Ishikawa (cell line): ENCODE measurements at regions not wholly inside any gene's neighbourhood (a gene's known extent, or its start where the extent isn't known, plus 50 kb on each side); places are given as distances from the start of the nearest gene placed in this dataset.

Experiments
- CEBPB ChIP-seq: IDR thresholded peaks from 2 replicates; pipeline ENCODE4 v1.6.1; 2012
- CREB1 ChIP-seq: IDR thresholded peaks from 2 replicates; pipeline ENCODE4 v1.6.1; 2012; ENCODE audit warnings: low read depth
- EGR1 ChIP-seq: IDR thresholded peaks from 2 replicates; pipeline ENCODE4 v1.6.1; 2012
- EP300 ChIP-seq: IDR thresholded peaks from 2 replicates; pipeline ENCODE4 v1.6.1; 2012; ENCODE audit warnings: borderline replicate concordance
- FOXM1 ChIP-seq: IDR thresholded peaks from 2 replicates; pipeline ENCODE4 v1.6.1; 2012; ENCODE audit warnings: low read depth, borderline replicate concordance
- NFIC ChIP-seq: IDR thresholded peaks from 2 replicates; pipeline ENCODE4 v1.6.1; 2012
- RAD21 ChIP-seq: IDR thresholded peaks from 2 replicates; pipeline ENCODE4 v1.6.1; 2012; ENCODE audit warnings: low read depth
- TAF1 ChIP-seq: IDR thresholded peaks from 2 replicates; pipeline ENCODE4 v1.6.1; 2012; ENCODE audit warnings: low read depth, mild to moderate bottlenecking
- TCF12 ChIP-seq: IDR thresholded peaks from 2 replicates; pipeline ENCODE4 v1.6.1; 2012; ENCODE audit warnings: low read depth
- TEAD4 ChIP-seq: IDR thresholded peaks from 2 replicates; pipeline ENCODE4 v1.6.1; 2012
- YY1 ChIP-seq: IDR thresholded peaks from 2 replicates; pipeline ENCODE4 v1.6.1; 2012; ENCODE audit warnings: low read depth
- ZBTB7A ChIP-seq: IDR thresholded peaks from 2 replicates; pipeline ENCODE4 v1.6.1; 2012; ENCODE audit warnings: low read depth
- TF ChIP-seq, protein P1 (sequence below): IDR thresholded peaks from 2 replicates; pipeline ENCODE4 v1.6.1; 2012
- TF ChIP-seq, protein P2 (sequence below): IDR thresholded peaks from 2 replicates; pipeline ENCODE4 v1.6.1; 2012; ENCODE audit warnings: low read depth, mild to moderate bottlenecking
- TF ChIP-seq, protein P3 (sequence below): IDR thresholded peaks from 2 replicates; pipeline ENCODE4 v1.6.1; 2012

DNA sequence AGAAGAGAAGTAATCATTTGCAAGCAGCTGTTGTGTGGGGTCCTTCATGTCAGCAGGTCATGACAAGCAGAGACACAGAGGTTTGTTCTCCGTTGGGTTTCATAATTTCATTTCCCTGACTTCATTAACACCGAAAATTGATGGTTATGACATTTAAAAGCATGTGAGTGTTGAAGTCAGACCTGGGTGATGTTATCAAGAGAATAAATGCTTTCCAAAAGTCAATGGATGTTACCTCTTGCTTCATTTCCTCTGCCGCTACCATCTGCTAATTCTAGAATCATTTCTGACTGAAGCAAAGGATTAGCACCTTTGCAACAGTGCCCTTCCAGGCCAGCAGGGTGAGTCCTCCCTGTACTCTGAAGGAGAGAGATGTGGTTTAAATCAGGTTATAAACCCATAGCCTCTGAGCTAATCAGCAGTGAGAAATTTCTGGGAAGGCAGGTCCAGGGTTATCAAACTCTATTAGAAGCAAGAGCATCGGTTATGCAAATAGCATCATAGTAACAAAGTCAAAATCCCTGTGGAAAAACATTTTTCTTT lies 446.2 kb downstream of the PIK3C3 start:
- TF ChIP-seq, protein P1, sequence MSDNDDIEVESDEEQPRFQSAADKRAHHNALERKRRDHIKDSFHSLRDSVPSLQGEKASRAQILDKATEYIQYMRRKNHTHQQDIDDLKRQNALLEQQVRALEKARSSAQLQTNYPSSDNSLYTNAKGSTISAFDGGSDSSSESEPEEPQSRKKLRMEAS: no peak
- TF ChIP-seq RAD21 (no peak), TAF1 (no peak), FOXM1 (no peak)
- TF ChIP-seq, protein P2, sequence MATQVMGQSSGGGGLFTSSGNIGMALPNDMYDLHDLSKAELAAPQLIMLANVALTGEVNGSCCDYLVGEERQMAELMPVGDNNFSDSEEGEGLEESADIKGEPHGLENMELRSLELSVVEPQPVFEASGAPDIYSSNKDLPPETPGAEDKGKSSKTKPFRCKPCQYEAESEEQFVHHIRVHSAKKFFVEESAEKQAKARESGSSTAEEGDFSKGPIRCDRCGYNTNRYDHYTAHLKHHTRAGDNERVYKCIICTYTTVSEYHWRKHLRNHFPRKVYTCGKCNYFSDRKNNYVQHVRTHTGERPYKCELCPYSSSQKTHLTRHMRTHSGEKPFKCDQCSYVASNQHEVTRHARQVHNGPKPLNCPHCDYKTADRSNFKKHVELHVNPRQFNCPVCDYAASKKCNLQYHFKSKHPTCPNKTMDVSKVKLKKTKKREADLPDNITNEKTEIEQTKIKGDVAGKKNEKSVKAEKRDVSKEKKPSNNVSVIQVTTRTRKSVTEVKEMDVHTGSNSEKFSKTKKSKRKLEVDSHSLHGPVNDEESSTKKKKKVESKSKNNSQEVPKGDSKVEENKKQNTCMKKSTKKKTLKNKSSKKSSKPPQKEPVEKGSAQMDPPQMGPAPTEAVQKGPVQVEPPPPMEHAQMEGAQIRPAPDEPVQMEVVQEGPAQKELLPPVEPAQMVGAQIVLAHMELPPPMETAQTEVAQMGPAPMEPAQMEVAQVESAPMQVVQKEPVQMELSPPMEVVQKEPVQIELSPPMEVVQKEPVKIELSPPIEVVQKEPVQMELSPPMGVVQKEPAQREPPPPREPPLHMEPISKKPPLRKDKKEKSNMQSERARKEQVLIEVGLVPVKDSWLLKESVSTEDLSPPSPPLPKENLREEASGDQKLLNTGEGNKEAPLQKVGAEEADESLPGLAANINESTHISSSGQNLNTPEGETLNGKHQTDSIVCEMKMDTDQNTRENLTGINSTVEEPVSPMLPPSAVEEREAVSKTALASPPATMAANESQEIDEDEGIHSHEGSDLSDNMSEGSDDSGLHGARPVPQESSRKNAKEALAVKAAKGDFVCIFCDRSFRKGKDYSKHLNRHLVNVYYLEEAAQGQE: no peak

DNA sequence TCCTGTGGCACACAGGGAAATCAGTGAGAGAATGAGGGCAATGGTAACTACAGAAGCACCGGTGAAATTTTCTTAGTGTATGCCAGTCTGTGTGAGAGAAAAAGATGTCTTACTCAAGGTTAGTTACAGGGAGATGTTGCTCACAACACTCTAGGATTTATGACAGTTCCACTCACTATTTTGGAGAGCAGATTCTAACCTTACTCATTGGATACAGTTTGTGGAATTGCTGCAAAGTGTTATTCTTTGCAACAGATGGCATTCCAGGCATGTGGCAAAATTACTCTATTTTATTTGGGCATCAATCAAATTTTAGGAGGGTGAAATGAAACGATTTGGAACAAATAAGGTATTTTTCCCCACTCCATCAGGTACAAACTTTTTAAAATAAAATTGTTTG lies 449.1 kb downstream of the PIK3C3 start:
- no peak for TF ChIP-seq EP300
- TF ChIP-seq, protein P3, sequence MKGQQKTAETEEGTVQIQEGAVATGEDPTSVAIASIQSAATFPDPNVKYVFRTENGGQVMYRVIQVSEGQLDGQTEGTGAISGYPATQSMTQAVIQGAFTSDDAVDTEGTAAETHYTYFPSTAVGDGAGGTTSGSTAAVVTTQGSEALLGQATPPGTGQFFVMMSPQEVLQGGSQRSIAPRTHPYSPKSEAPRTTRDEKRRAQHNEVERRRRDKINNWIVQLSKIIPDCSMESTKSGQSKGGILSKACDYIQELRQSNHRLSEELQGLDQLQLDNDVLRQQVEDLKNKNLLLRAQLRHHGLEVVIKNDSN: no peak
- no peak for TF ChIP-seq TAF1
- no peak for TF ChIP-seq NFIC
- TF ChIP-seq CREB1: no peak
- TF ChIP-seq, protein P1: no peak
- TF ChIP-seq FOXM1: no peak
- TF ChIP-seq CEBPB: no peak
- no peak for TF ChIP-seq YY1
- no peak for TF ChIP-seq TCF12
- no peak for TF ChIP-seq TEAD4
- no peak for TF ChIP-seq ZBTB7A
- no peak for TF ChIP-seq EGR1
- TF ChIP-seq RAD21: no peak
- TF ChIP-seq, protein P2: no peak

DNA sequence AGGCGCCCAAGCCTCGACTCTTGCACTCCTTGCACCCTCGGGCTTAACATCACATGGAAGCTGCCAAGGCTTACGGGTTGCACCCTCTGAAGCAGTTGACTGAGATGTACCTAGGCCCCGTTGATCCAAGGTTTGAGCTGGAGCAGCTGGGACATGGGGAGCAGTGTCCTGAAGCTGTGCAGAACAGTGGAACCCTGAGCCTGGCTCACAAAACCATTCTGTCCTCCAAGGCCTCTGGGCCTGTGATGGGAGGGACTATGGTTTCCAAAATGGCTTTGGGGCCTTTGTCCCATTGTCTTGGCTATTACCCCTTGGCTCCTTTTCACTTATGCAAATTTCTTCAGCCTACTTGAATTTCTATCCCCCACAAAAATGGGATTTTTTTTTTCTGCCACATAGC lies 454.0 kb downstream of the PIK3C3 start:
- TF ChIP-seq, protein P3: no peak
- TF ChIP-seq EP300: no peak
- no peak for TF ChIP-seq CREB1
- TF ChIP-seq, protein P2: no peak
- TF ChIP-seq YY1: no peak

DNA sequence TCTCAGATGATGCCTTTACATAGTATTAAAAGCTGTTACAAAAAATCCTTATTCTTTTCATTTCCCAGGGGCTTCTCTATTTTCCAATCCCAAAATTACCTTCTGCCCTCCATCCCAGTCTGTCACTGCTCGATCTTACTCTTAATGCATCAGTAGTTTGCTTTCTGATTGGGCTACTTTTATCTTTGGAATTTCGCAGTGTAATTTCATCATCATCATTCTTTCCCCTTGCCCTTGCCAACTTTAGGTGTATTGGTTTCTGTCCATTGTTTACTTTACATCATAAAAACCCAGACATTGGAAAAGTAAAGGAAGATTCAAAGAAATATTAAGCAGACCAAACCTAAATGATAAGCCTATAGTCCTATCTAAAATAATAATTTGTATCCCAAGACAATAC lies 457.2 kb downstream of the PIK3C3 start:
- TF ChIP-seq YY1: no peak
- TF ChIP-seq FOXM1: no peak
- TF ChIP-seq EGR1: no peak
- TF ChIP-seq TEAD4: no peak
- no peak for TF ChIP-seq TCF12
- TF ChIP-seq EP300: no peak

DNA sequence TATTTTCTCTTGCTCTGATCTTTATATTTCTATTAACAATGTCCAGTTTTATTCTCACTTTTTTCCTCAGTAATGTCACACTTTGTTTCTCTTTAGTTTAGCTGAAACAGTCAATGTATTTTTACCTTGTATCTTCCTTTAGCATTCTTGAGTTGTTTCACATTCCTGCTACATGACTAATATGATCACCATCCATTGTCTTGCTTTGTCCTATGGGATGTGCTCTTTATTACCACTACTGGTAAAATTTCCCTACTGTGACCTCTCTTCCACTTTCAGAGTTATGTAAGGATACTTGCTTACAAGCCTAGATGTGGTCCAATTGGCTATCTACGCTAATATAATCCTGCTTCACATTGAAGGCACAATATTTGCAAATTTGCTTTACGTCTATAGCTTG lies 457.9 kb downstream of the PIK3C3 start:
- peak; percentile 39; the same call in 1 of the 2 replicates for TF ChIP-seq TEAD4
- TF ChIP-seq NFIC: no peak

DNA sequence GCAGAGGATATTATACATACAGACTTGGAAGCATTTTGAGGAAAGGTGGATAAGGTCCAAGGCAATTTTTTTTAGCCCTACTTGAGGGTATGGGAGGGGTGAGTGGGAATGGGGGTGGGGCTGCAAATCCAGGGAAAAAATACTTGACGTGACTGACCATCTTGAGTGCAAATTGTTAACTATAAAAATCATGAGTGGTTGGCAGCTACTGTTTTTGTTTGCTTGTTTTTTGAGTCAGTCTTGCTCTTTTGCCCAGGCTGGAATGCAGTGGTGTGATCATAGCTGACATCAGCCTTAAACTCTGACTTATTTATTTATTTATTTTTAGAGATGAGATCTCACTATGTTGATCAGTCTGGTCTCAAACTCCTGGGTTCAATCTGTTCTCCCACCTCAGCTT lies 458.8 kb downstream of the PIK3C3 start:
- TF ChIP-seq RAD21 (no peak), NFIC (no peak), CREB1 (no peak), ZBTB7A (no peak), EP300 (no peak), YY1 (no peak), TAF1 (no peak), CEBPB (no peak)
- TF ChIP-seq, protein P1: no peak
